GM19239 (cell line): ENCODE measurements at regions not wholly inside any gene's neighbourhood (a gene's known extent, or its start where the extent isn't known, plus 50 kb on each side); places are given as distances from the start of the nearest gene placed in this dataset.

ENCODE experiments used
- DNase-seq: peaks from one replicate; pipeline ENCODE4 v3.0.0; 2011; ENCODE audit warnings: low spot score; ENCODE audit not compliant: insufficient read length
- FAIRE-seq: peaks from 2 replicates; lab custom pipeline; 2011; peaks lifted over from hg19 to GRCh38; lab: Jason Lieb, UNC

DNA sequence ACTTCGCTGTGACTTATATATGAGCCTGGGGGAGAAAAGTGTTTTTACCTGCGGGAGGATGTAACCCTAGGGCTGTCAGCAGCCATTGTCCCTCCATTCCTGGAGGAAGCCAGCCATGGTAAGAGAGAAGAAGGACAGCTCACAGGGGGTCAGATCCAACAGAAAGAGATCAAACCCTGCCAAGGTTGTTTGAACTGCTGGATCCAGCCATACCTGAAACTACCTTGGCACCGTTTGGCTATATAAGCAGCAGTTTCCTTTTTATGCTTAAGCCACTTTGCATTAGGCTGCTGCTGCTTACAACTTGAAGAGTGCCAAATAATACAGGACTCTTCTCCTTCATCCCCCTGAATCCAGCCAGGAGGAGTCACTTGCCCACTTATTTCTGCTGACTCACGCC, 205.5 kb downstream of the PHETA1 start:
- no peak for FAIRE-seq
- no peak for DNase-seq

- FAIRE-seq (no peak), DNase-seq (no peak)
Measured at GRCh38 chr12:111161898-111162297, 207.0 kb downstream of the PHETA1 start.

DNA sequence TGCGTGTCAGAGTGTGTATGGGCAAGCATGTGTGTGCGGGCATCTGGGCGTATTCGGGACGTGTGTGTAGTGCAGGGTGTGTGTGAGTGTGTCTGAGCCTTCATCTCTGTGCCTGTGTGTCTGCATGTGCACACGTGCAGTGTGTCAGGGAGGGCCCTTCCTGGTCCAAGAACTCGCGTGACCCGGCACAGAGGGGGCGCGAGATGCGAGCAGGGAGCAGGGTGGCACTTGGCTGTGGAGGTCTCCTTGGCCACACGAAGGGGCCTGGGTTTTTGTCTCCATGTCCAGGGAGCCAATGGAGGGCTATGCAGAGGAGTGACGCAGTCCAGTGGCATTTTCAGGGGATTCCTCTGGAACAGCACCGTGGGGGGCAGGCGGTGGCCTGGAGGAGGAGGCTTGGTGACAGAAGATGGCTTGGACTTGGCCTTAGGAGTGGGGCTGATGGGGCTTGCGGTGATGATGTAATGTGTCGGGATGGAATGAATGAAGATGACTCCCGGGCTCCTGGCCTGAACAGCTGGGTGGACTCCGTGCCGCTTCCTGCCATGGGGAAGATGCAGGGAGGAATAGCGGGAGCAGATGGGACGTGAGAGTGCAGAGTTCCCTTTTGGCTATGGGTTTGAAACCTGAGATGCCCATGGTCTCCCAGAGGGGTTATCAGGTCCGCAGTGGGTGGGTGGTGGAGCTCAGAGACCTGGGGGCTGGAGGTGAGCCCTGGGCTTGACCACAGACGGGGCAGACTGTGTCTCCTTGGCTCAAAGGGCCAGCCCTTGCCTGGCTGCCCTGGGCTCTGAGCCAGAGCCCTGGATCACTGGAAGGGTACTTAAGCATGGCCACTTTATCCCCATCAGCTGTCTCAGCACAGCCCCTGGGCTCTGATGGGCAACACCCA, 208.3 kb downstream of the PHETA1 start:
- DNase-seq, result no peak
- no peak for FAIRE-seq

GRCh38 chr12:111158992-111159391, 209.9 kb downstream of the PHETA1 start:
- no peak for DNase-seq
- FAIRE-seq, result no peak

DNA sequence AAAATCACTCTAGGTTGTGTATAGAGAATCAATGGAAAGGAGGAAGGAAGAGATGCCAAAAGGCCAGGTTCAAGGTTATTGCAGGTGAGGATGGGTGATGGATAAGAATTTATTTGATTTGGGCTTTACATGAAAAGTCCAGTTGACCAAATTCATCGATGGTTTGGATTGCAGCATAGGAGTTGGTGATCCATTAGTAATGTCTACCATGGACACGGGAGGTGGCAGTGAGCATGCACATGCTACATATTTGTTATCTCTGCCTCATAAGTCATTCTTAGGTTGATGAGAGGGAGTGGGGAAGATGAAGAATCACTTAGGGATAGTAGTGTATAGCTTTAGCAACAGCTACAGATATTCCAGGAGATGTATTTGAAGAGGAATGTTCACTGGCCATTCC, 211.4 kb downstream of the PHETA1 start:
- no peak for DNase-seq
- FAIRE-seq, result no peak

DNA sequence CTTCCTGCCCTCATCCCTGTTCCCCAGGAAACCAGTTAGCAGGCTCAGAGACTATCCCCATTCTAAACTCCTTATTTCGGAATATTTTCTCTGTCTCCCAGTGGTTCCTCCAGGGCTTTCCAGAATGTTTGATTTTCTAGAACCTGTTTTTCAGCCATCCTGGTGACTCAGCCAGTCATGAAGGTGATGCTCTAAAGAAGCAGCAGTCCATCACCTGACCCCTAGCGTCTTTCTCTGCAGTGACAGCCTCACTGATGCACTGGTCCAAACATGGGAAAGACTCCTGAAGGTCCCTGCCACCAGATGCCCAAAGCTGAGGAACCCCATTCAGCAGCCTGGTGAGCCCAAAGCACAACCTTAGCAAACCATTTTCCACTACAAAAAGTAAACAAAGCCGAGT, 212.6 kb downstream of the PHETA1 start:
- FAIRE-seq (no peak), DNase-seq (no peak)

DNA sequence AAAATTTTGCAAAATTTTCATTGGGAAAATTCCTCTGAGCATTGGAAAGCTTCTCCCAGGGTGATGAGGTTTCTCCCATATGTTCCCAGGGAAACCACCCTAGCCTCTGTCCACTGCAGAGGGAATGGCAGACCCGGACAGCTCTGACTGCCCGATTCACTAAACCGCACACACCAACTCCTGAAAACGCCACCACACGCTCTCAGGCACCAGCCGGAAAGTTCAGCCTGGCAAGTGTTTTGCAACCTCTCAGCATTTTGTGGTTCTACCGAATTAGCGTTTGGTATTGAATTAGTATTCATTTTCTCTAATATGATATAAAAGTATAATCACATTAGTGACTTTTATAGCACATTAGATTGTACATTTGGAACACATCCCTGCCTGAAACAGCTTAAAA, 213.4 kb downstream of the PHETA1 start:
- no peak for FAIRE-seq

DNA sequence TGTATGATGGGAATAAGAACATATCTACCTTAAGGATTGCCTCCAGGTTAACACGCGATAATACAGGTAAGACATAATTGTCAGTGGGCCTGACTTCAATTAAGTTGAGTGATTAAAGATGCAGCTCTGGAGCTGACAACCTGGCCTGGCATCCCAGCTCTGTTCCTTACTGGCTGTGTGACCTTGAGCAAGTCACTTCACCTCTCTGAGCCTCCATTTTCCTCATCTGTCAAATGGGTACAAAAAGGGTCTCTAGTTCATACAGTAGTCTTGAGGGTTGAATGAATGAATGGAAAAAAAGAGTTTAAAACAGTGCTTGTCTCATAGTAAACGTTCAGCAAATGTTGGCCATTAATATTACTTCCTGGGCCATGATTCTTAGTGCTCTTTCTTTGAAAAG, 213.9 kb downstream of the PHETA1 start:
- no peak for FAIRE-seq
- DNase-seq, result no peak

More for the DNA sequence above, 213.4 kb downstream of the PHETA1 start:
- DNase-seq, result no peak

GRCh38 chr12:111154147-111154834, 214.6 kb downstream of the PHETA1 start:
- FAIRE-seq (no peak), DNase-seq (no peak)

DNA sequence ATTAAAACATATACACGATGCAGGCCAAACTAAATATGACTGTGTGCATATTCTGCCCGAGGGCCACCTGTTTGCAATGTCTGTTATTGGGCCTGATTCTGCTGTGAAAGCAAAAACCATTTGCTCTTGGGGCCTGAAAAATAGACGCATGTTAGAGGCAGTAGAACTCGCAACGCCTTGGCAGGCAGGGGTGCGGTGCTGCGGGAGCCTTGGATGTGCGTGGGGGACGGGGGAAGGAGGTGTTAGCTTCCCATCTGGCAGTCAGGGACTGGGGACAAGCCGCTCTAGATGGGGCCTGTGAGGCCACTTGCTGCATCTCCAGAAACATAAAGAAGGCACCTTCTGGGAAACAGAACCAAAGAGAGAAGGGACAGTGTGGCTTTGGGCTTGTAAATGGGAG, 216.3 kb downstream of the PHETA1 start:
- FAIRE-seq (no peak), DNase-seq (no peak)

- FAIRE-seq (no peak), DNase-seq (no peak)
Measured at GRCh38 chr12:111150921-111151840, 217.7 kb downstream of the PHETA1 start.

GRCh38 chr12:111150360-111150759, 218.5 kb downstream of the PHETA1 start:
- FAIRE-seq (no peak), DNase-seq (no peak)

GRCh38 chr12:111149299-111149698, 219.6 kb downstream of the PHETA1 start:
- no peak for DNase-seq
- no peak for FAIRE-seq

DNA sequence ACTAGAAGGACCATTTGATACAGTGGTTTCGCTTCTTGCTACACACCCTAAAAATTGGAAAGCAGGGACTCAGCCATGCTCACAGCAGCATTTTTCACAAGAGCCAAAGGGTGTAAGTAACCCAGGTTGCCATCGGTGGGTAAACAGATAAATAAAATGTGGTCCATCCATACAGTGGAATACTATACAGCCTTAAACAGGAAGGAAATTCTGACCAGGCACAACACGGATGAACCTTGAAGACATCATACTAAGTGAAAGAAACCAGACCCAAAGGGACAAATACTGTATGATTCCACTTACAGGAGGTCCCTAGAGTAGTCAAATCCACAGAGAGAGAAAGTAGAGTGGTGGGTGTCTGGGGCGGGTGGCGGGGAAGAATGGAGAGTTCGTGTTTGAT, 220.9 kb downstream of the PHETA1 start:
- DNase-seq (no peak), FAIRE-seq (no peak)

DNA sequence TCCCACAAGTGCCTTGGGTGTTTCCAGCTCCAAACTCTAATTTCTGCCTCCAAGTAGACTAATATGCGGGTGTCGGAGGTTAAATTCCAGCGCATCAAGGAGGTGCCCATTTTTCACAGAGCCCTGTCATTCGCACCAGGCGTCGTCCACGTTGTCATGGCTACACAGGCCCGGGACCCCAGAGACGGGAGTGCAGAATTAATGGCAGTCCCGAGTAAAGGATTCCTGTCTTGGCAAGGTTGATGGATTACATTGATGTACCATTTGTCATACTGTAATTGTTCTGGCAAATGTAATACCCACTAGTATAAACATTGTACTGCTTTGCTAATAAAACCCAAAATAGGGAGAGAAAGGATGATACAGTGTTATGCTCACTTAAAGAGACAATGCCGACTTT, 222.9 kb upstream of the MYL2 start:
- no peak for DNase-seq
- no peak for FAIRE-seq

- DNase-seq (no peak), FAIRE-seq (no peak)
Measured at GRCh38 chr12:111141205-111141604, 220.8 kb upstream of the MYL2 start.

DNA sequence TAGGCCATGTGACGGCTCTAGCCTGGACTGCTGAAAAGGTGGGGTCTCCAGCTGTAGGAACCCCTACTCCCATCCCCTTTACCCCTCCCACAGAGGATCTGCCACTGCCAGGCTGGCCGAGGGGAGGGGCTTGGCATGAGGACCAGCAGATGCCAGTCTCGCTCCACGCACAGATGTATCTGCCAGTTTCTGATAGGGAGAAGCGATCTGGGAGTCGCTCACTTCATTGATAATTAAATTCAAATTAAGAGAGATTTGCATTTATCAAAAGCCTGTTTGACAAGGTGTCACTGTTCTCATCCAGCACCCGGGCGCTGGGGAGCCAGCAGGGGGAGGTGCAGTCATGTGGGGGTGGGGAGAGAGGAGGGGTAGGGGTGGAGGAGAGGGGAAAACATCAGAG, 217.6 kb upstream of the MYL2 start:
- DNase-seq (no peak), FAIRE-seq (no peak)

DNA sequence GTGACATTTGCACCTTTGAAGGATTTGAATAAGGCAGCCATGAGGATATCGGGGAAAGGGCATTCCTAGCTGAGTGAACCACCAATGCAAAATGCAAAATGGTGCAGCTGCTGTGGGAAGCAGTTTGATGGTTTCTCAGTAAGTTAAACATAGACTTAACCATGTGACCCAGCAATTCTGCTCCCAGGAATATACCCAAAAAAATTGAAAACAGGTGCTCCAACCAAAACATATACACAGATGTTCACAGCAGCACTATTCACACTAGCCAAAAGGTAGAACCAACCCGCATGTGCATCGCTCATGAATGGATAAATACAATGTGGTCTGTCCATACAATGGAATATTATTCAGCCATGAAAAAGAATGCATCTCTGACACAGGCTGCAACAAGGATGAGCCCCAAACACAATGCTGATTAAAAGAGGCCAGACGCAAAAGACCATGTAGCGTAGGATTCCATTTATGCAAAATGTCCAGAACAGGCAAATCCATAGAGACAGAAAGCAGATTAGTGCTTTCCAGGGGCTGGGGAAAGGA, 215.0 kb upstream of the MYL2 start:
- DNase-seq (no peak), FAIRE-seq (no peak)

DNA sequence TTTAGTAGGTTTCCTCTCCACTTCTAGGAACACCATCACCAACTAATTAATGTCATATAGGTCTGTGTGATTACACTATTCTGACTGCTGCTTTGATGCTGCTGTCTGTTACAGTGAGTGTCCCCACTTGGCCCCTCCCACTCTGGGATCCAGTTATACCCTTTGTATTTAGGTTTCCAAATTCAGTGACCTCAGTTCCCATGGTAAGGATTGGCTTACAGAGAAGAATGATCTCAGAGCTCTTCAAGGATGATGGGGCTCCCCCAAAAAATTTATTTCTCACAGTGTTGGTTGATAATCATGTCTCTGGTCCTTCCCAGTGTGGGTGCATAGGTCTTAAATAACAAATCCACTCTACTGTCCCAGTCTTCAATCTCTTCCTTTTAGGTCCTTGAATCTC, 210.0 kb upstream of the MYL2 start:
- no peak for FAIRE-seq
- no peak for DNase-seq

DNA sequence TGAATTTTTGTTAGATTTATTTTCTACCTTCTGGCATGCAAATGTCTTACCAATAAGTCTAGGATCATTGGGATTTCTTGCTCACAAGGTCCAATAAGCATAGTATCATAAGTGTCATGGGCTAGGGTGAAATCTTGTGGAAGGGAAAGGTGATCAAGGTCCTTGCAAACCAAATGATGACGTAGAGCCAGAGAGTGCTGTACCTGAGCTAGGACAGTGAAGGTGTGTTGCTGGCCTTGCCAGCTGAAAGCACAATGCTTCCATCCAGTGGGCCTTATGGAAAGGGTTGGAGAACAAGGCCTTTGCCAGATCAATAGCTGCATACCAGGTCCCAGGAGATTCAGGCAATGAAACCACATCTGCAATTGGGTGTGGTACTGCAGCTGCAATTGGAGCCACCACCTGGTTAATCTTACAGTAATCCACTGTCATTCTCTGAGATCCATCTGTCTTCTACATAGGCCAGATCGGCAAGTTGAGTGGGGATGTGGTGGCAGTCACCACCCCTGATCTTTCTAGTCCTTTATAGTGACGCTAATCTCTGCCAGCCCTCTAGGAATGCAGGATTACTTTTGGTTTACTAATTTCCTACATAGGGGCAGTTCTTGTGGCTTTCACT, 208.9 kb upstream of the MYL2 start:
- FAIRE-seq, result no peak
- no peak for DNase-seq
